ENCODE measurements at regions not wholly inside any gene's neighbourhood (a gene's known extent, or its start where the extent isn't known, plus 50 kb on each side); places are given as distances from the start of the nearest gene placed in this dataset.

DNA sequence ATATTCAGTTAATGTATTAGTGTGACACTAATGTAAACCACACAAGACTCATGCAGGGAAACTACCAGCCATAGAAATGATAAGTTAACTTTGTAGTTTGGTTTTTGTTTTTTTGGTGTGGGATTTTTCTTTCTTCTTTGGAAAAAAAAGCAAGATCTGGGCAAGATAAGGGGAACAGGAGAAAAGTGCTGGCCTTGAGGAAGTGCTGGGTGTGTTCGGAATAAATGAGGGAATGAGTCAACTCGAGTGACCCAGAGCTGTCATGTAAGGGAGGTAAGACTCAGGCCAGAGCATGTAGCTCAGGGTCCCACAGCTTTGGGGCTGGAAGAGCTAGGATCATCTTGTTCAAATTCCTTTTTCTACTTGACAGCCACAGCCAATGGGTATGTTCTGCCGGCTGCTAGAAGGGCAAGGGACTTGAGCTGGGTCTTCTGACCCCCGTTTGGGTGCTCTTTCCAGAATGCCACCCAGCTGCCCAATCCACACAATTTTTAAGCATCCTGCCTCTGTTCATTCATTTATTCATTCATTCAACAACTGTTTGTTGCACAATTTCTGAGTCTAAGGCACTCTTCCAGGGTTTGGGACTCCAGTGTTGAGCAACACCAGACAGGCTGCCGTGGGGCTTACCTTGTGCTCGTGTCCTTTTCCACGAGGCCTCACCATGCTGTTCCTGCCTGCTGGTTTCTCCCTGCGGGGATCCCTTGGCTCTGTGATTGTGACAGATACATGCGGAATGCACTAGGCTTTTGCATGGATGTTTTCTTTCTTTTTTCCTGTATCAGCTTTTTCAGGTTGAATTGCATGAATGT, 54.5 kb downstream of the CLDN34 start:
- DNase-seq (ENCODE audit: low spot score): no peak

GRCh38 chrX:10022273-10022541, 55.0 kb downstream of the CLDN34 start:
- DNase-seq (ENCODE audit: low spot score): no peak

- DNase-seq (ENCODE audit: low spot score): no peak
Measured at GRCh38 chrX:10022580-10023245, 55.6 kb downstream of the CLDN34 start.

DNA sequence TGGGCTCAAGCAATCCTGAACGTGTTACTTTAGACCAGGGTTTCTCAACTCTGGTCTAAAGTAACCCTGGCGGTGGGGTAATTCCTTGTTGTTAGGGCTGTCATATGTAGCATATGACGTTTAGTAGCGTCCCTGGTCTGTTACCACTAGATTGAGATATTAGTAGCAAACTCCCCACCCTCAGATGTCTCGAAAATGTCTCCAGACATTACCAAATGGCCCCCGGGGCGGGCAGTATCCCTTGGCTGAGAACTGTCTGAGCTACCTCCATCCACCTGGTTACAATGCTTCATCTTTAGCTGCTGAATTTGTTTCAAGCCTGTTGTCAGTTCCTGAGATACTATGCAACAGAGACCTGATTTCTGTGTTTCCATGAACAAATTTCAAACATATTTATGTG, 56.7 kb downstream of the CLDN34 start:
- DNase-seq (ENCODE audit: low spot score): no peak

- no peak for DNase-seq (ENCODE audit: low spot score)
Measured at GRCh38 chrX:10025742-10026493, 58.8 kb downstream of the CLDN34 start.

DNA sequence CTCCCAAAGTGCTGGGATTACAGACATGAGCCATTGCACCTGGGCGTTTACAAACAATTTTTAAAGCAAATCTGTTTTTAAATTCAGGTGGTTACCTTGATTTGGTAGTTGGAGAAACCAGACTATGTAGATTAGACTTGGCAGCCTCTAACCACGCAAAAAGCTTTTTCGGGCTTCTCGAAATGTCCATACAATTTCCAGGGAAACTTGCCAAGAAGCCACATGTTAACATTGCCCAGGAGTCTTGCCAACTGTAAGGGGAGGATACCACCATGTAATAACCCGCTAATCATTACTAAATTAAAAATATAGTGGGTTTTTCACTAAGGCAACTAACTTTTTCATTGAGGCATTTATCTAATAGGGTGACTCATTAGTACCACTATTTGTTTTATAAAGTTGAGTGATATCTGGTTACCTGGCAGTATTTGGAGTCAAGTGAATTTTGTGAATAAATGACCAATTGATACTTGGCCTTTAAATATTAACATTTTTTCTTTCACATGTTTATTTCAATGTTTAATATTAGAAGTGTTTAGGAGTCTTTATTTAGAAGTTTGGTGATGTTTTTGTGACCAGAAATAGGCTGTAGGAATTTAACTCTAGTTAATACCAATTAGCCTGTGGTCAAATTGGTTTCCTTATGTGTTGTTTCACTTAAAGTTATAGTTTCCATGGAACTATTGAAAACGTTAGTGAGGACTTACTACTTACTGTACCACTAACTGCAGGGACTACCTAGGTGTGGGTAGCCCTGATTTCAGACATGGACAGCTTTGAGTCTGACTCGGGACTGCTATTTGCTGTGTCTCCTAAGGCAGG, 61.3 kb downstream of the CLDN34 start:
- no peak for DNase-seq (ENCODE audit: low spot score)

DNA sequence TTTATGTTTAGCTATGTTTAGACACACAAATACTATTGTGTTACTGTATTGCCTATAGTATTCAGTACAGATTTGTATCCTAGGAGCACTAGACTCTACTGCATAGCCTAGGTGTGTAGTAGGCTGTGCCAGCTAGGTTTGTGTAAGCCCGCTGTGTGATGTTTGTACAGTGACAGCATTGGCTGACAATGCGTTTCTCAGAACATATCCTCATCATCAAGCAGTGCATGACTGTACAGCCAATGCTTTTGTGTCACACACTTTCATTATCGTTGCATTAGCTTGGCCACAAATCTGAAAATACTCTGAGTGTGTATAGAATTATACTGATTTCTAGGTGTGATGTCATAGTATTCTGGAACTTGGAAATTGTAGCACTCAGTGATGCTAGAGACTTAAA, 63.4 kb downstream of the CLDN34 start:
- DNase-seq (ENCODE audit: low spot score): no peak

- no peak for DNase-seq (ENCODE audit: low spot score)
Measured at GRCh38 chrX:10031746-10032145, 64.6 kb downstream of the CLDN34 start.

GRCh38 chrX:10032147-10032546, 65.0 kb downstream of the CLDN34 start:
- DNase-seq (ENCODE audit: low spot score): no peak

GRCh38 chrX:10033375-10034007, 66.3 kb downstream of the CLDN34 start:
- no peak for DNase-seq (ENCODE audit: low spot score)

- DNase-seq (ENCODE audit: low spot score): no peak
Measured at GRCh38 chrX:10034740-10035260, 67.6 kb downstream of the CLDN34 start.

GRCh38 chrX:10038585-10038984, 71.4 kb downstream of the CLDN34 start:
- no peak for DNase-seq (ENCODE audit: low spot score)

DNA sequence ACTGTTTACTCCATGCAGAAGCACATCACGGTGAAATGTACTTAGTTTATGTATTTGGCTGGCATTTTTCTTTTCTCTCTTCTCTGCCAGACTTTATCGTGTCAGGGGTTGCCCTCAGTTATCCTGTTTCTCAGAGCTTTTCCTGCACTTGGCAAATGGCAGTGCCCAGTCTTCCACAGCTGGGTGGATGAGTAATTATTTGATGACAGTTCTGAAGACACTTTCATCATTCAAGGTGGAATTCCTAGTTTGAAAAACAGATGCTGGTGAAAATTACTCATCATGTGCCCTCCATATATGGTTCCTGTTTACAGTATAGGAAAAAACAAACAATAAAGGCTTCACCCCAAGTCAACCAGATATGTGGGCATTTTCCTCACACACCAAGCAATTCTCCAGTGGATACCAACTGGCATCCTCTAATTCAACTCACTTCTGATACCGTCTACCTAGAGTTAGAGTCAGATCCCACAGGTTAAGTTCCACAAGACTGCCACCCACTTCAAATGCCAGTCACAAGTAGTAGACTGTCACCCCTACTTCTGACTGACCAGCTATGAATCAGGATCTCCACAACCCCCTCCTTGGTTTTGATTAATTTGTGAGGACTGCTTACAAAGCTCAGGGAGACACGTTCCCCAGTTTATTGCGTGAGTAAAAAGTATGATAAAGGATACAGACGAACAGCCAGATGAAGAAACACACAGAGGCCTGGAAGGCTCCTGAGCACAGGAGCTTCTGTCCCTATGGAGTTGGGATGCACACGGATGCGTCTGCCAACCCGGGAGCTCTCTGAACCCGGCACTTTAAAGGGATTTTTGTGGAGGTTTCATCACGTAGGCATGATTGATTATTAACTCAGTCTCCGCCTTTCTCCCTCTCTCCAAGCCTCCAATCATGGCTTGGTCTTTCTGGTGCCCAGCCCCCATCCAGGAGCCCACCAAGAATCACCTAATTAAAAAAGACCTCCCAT, 72.9 kb downstream of the CLDN34 start:
- no peak for DNase-seq (ENCODE audit: low spot score)

DNA sequence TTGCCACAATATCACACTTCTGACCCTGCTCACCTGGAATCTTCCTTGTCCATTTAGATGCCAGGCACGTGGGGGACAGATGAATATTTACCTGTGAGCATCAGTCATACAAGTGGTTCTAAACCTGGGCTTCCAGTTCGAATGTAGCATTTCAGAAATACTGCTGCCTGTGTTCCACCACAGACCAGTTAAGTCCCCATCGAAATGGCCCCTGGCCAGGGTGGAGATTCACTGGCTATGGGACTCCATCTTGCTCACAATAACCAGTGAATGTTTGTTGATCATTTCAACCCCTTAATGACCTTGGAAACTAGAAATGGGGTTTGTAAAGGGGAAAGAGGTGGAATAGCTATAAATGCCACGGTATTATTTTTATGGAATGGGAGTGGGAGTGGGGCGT, 73.8 kb downstream of the CLDN34 start:
- DNase-seq (ENCODE audit: low spot score): no peak

DNA sequence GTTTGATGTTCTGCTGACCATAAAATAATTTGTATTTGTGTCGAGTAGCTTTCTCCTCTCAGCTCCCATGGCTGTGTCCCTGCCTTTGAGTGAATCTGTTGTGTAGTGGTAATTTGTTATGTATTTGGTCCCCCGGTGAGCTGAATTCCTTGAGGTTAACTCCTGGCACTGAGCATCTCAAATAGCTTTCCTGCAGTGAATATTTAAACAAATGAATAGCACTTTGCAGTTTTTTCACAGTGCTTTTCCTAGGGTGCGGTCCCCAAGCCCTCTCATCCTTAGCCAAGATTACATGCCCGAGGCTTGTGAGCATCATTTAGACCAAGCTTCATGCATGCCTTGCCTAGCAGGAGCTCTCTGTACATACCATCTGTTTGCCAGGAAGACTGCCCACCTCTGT, 74.2 kb downstream of the CLDN34 start:
- no peak for DNase-seq (ENCODE audit: low spot score)

DNA sequence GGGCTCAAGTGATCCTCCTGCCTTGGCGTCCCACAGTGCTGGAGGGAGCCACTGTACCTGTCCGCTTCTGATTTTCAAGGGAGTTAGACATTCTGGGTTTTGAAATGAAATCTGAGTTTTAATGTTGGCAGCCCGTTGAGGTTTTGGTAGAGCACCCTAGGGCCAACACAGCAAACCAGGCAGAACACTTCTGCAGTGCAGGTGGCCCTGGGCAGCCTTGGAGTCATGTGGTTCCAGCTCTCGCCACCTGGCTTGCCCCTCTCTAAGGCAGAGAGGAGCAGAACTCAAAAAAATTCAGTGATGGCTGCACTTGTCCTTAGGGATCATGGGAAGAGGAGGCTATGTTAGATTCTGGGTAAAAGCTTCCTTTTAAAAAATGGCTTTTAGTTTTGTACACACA, 74.9 kb downstream of the CLDN34 start:
- DNase-seq (ENCODE audit: low spot score): no peak

DNA sequence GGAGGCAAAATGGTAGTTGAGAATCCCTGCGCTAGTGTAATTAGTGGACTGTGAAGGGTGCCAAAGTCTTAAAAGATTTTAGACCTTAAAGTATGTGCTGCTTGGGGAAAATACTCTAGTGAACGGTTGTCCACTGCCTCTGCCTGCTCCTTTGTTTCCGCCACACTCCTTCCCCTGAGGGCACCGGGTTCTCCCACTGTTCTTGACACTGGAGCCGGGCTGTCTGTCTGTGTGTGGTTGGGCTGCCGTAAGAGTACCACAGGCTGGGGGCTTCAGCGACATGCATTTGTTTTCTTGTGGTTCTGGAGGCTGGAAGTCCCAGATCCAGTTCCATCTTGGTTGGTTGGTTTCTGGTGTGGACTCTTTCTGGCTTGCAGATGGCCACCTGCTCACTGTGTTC, 76.2 kb downstream of the CLDN34 start:
- DNase-seq (ENCODE audit: low spot score): no peak

DNA sequence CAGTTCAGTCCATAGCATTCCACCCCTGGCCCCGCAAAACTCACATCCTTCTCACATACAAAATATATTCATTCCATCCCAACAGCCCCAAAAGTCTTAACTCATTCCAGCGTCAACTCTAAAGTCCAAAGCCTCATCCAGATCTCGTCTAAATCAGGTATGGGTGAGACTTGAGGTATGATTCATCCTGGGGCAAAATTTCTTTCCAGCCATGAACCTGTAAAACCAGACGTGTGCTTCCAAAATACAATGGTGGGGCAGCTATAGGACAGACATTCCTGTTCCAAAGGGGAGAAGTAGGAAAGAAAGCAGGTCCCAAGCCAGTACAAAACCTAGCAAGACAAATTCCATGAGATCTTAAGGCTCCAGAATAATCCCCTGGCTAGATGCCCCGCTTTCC, 76.9 kb downstream of the CLDN34 start:
- no peak for DNase-seq (ENCODE audit: low spot score)

DNA sequence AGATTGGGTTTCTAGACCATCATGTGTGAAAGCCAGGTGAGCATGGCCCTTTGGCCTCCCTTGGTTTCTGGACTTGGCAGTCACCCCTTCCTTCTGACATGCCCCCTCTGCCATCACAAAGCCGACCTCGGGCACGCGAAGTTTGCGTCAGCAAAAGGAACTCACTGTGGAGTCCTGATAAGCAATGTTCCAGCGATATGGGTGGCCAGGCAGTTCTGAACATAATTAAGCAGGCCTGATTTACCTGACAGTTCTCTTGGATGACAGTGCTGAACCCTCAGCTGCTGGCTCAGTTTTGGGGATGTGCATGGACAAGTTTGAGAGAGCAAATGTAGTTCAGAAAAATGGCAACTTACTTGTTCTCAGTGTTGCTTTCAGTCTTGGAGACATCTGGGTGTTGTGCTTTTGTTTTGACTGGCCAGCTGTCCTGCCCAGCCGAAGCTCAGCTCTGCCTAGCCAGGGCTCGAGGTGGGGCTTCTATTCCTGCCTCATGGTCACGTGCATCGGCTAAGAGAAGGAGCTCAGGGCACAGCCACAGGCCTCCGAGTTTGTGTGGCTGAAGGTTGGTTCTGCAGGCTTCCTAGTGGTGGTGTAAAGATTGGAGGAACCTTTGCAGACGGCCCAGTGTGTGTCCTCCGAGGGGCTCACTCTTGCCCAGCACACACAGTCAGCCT, 78.3 kb downstream of the CLDN34 start:
- DNase-seq (ENCODE audit: low spot score): no peak

DNA sequence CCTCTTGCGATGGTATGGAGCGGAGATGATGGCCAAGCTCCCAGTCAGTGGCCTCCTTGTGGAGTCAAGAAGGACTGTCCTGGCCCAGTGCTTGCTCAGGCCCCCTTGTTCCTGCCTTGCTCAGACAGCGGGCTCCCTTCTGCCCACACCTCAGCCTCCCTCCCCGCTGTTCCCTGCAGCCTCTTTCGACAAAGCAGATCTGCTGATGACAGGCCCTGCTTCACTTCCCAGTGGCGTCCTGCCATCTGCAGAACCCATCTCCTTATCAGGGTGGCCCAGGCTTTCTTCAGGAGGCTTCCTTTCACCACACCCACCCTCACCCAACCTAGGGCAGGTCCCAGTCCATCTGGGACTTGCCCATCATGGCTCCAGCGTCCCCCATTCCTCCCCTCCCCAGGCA, 80.0 kb downstream of the CLDN34 start:
- no peak for DNase-seq (ENCODE audit: low spot score)
